Pancreas (tissue), 10 donors: ENCODE measurements at regions not wholly inside any gene's neighbourhood (a gene's known extent, or its start where the extent isn't known, plus 50 kb on each side); places are given as distances from the start of the nearest gene placed in this dataset.

Source experiments
- ATAC-seq, 4 donors: fragments of 200-7000 bp; cut with Tn5 transposase; one replicate each; pipeline versions ENCODE4 v1.8.0 to v1.9.1; 2020; ENCODE audit warnings: mild to moderate bottlenecking in 4 of 4, moderate library complexity in 4 of 4
- DNase-seq, 6 donors: peaks; one replicate each; pipeline ENCODE4 v3.0.0-alpha.2; 2020
- FAIRE-seq: peaks from 2 replicates; lab custom pipeline; 2012; peaks lifted over from hg19 to GRCh38; lab: Jason Lieb, UNC
- H3K27ac ChIP-seq, 4 donors: fragments of 200-600 bp; sonication (generic); 1 replicate in 3 of 4; 2 replicates in 1 of 4; pipeline versions ENCODE4 v1.5.0 to v1.8.0; 2020
- H3K27me3 ChIP-seq, 4 donors: fragments of 200-600 bp; one replicate each; pipeline ENCODE4 v1.8.0; 2021
- H3K36me3 ChIP-seq, 3 donors: fragments of 200-600 bp; sonication (generic) in 1 of 3; one replicate each; pipeline versions ENCODE4 v1.5.0 to v1.8.0; 2020 to 2021
- H3K4me1 ChIP-seq, 3 donors: fragments of 200-600 bp; one replicate each; pipeline ENCODE4 v1.8.0; 2021
- H3K4me3 ChIP-seq, 4 donors: fragments of 200-600 bp; sonication (generic) in 2 of 4; one replicate each; pipeline versions ENCODE4 v1.5.0 to v1.8.0; 2020 to 2021
- H3K9me3 ChIP-seq, 4 donors: fragments of 200-600 bp; one replicate each; pipeline ENCODE4 v1.8.0; 2021
- WGBS, 2 donors: extraction: QIAGEN DNeasy Blood & Tissue Kit; methylation state at CpG; one replicate each; pipeline ENCODE4 v1.1.7; 2013; 5-methylcytosine and 5-hydroxymethylcytosine counted together
- intact Hi-C, 3 donors: fragments of 100-400 bp; cut with DNase I; formaldehyde crosslinking; loops; one replicate each; pipeline versions ENCODE4 v1.11.1 to v1.14.2; 2022
- TF ChIP-seq, protein P1 (sequence below), 4 donors: fragments of 200-600 bp; sonication (generic) in 3 of 4; IDR thresholded peaks; one replicate each; pipeline versions ENCODE4 v1.5.0 to v1.8.0; 2021; ENCODE audit warnings: antibody characterized with exemption in 4 of 4
- donor health status: healthy with polysubstance abuse.
- donor health status: DM: no; HTN: no; CAD: no; lungs with moderate emphysema.
- donor health status: DM: no; HTN: no; CAD: no.
- donor health status: control.
- donor health status: control.
- donor health status: Bipolar disorder and iron deficiency.
- donor health status: DM: yes; HTN: yes; CAD: no.
- donor health status: DM: no; HTN: no; CAD: no.
- donor health status: DM: no; HTN: no; CAD: no.
- donor health status: DM: yes; HTN: yes; CAD: no.

DNA sequence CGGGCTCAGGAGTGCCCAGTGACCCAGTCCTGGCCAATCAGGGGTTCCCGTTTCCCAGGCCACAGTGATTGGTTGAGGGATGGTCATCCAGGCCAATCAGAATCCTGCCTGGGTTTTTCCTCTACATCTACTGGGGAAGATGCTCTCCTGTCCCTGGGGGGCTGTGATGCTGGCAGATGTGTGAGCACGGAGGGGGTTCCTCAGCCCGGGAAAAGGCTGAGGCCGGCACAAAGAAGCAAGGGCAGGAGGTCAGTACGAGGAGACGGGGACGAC lies 171.2 kb downstream of the CTTN start:
- no peak for FAIRE-seq
- WGBS, 2 donors, result 93 to 97% methylated on average over 8 of the region's 8 CpGs
- intact Hi-C loops, result no loop called here
- no peak for ATAC-seq
- H3K27me3 ChIP-seq, result no peaks in the 10 kb centered on the region
- no peaks in the 10 kb centered on the region for H3K4me1 ChIP-seq
- H3K36me3 ChIP-seq, result no peaks in the 10 kb centered on the region
- peak in 1 of 6 donors; percentile 29 for DNase-seq
- no peaks in the 10 kb centered on the region for H3K9me3 ChIP-seq
- H3K4me3 ChIP-seq, result no peak overlapping the region
- H3K27ac ChIP-seq, result no peak overlapping the region
- TF ChIP-seq, protein P1, sequence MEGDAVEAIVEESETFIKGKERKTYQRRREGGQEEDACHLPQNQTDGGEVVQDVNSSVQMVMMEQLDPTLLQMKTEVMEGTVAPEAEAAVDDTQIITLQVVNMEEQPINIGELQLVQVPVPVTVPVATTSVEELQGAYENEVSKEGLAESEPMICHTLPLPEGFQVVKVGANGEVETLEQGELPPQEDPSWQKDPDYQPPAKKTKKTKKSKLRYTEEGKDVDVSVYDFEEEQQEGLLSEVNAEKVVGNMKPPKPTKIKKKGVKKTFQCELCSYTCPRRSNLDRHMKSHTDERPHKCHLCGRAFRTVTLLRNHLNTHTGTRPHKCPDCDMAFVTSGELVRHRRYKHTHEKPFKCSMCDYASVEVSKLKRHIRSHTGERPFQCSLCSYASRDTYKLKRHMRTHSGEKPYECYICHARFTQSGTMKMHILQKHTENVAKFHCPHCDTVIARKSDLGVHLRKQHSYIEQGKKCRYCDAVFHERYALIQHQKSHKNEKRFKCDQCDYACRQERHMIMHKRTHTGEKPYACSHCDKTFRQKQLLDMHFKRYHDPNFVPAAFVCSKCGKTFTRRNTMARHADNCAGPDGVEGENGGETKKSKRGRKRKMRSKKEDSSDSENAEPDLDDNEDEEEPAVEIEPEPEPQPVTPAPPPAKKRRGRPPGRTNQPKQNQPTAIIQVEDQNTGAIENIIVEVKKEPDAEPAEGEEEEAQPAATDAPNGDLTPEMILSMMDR (IDR thresholded peaks at IDR 0.05), result no peak

DNA sequence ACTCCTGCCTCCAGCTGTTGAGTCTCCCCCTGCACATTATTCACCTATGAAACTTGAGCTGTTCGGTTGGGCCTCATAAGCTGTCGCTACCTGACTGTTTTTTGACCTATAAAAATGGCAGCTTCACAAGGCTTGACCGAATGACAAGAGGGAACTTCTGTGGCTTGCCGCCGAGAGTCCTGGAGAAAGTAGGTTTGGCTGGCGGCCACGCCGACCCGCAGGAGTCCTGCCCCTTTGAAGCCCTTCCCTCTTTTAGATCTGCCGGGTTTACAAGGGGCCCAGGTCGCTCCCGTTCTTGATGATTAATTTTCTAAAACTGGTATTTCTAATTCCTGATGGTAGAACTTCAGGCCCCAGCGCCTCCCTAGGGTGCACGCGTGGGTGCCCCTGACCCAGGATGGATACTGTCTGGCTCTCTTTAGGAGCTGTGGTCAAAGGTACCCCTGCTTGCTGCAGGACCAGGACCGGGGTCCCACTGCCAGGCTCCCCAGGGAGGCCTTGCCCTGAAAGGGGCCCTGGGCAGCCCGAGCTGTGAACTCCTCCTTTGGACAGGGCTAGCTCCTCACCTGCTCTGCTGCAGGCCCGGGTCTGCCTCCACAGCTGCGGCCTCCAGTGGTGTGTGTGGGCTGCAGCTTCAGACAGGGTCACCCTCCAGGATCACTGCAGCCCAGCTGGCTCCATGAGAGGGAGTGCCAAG lies 171.8 kb downstream of the CTTN start:
- H3K9me3 ChIP-seq, result no peaks in the 10 kb centered on the region
- H3K27me3 ChIP-seq, result no peaks in the 10 kb centered on the region
- ATAC-seq (no peak), DNase-seq (peak in 2 of 6 donors; percentile 41 to 49), FAIRE-seq (no peak)
- no peak overlapping the region for H3K27ac ChIP-seq
- no peaks in the 10 kb centered on the region for H3K36me3 ChIP-seq
- no peaks in the 10 kb centered on the region for H3K4me1 ChIP-seq
- 88 to 91% methylated on average over 18 to 19 of the region's 19 CpGs for WGBS, 2 donors
- intact Hi-C loops, result no loop called here
- no peak overlapping the region for H3K4me3 ChIP-seq
- TF ChIP-seq, protein P1 (IDR thresholded peaks at IDR 0.05), result no peak

DNA sequence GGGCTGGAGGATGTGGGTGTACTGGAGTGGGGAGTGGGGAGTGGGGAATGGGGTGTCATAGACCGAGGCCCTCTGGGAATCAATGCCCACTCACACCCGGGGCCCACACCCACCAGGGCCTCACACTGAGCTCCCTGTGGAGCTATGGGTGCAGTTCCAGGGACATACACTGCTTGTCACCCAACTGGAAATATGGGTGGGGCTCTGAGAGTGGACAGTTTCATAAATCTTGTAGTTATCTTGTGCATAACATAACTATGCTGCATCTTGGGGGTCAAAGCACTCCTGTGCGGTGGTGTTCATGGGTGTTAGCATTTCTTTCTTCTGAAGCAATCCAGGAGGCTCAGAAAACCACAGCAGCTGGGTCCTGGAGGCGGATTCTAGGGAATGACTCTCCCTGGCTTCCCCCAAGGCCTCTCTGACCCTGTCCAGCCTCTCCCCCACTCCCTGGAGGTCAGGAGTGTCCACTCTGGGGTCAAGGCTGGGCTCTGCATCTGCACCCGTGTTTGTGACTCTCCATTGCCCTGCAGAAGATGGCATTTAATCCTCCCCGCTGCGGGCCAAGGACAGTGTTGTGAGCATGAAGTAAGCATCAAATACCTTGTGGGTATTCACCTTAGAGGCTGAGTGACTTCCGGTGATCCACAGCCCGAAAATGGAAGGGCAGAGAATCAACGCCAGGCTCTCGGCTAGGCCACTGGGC lies 172.5 kb downstream of the CTTN start:
- H3K4me3 ChIP-seq, result no peak overlapping the region
- DNase-seq, result peak in 1 of 6 donors; percentile 27
- intact Hi-C loops, result no loop called here
- WGBS, 2 donors, result 77 to 83% methylated on average over 11 of the region's 11 CpGs
- H3K27me3 ChIP-seq, result no peaks in the 10 kb centered on the region
- ATAC-seq, result no peak
- TF ChIP-seq, protein P1 (IDR thresholded peaks at IDR 0.05), result no peak
- no peaks in the 10 kb centered on the region for H3K36me3 ChIP-seq
- H3K4me1 ChIP-seq, result no peaks in the 10 kb centered on the region
- no peak for FAIRE-seq
- H3K27ac ChIP-seq, result no peak overlapping the region
- no peaks in the 10 kb centered on the region for H3K9me3 ChIP-seq

DNA sequence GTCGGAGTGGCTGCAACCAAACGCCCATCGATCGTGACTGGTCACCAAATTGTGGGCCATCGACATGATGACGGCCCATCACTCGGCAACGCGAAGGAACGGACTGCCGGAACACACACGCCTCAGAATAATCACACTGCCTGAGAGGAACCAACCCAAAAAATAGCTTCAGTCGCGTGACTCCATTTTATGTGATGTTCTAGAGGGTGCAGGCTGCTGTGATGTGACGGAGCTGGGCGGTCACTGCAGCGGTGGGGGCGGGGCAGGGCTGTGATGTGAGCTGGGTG lies 174.6 kb downstream of the CTTN start:
- Histone ChIP-seq H3K4me3 (no peak overlapping the region), H3K27me3 (no peaks in the 10 kb centered on the region), H3K9me3 (no peaks in the 10 kb centered on the region), H3K27ac (no peak overlapping the region), H3K4me1 (no peaks in the 10 kb centered on the region), H3K36me3 (no peaks in the 10 kb centered on the region)
- 98% methylated on average over 18 of the region's 18 CpGs for WGBS, 2 donors
- no peak for FAIRE-seq
- DNase-seq, result peak in 1 of 6 donors; percentile 27
- TF ChIP-seq, protein P1 (IDR thresholded peaks at IDR 0.05), result no peak
- ATAC-seq, result no peak
- intact Hi-C loops, result no loop called here

DNA sequence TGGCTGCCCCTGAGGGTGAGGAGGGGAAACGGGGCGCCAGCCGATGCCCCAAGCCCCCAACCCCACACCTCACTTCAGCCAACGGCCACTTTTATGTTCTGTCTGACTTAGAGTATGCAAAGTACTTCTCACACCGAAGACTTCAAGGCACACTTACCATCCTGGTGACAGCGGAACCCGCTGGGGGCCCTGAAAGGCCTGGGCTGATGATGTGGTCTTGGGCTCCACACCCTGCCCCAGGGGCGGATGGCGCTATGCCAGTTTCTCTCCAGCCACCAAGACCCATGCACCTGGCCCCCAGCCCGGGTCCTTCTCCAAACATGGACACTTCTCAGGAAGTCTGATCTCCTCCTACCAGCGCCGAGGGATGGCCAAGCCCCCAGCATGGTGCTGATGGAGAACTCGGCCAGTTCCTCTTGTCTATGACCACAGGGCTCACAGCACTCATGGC lies 175.4 kb downstream of the CTTN start:
- ATAC-seq, result no peak
- FAIRE-seq, result no peak
- 91 to 93% methylated on average over 13 of the region's 13 CpGs for WGBS, 2 donors
- Histone ChIP-seq H3K4me3 (no peak overlapping the region), H3K4me1 (no peaks in the 10 kb centered on the region), H3K27ac (no peak overlapping the region), H3K9me3 (no peaks in the 10 kb centered on the region), H3K36me3 (no peaks in the 10 kb centered on the region), H3K27me3 (no peaks in the 10 kb centered on the region)
- DNase-seq, result peak in 2 of 6 donors; percentile 52 to 54
- intact Hi-C loops, result no loop called here
- TF ChIP-seq, protein P1 (IDR thresholded peaks at IDR 0.05), result no peak
